KMS-11 (cell line): ENCODE measurements at regions not wholly inside any gene's neighbourhood (a gene's known extent, or its start where the extent isn't known, plus 50 kb on each side); places are given as distances from the start of the nearest gene placed in this dataset.

Experiments used
- H2AFZ ChIP-seq: fragments of 200-600 bp; sonication (generic); 2 replicates; pipeline ENCODE4 v1.6.1; 2016; ENCODE audit warnings: antibody characterized with exemption, mixed run types, low read depth
- H3K27ac ChIP-seq: fragments of 200-600 bp; sonication (generic); 2 replicates; pipeline ENCODE4 v1.6.1; 2016; ENCODE audit warnings: mild to moderate bottlenecking, mixed run types
- H3K27me3 ChIP-seq: fragments of 200-600 bp; sonication (generic); 2 replicates; pipeline ENCODE4 v1.6.1; 2017; ENCODE audit warnings: mild to moderate bottlenecking, low read depth, mixed run types, moderate library complexity; ENCODE audit not compliant: insufficient read depth
- H3K36me3 ChIP-seq: fragments of 200-600 bp; sonication (generic); 2 replicates; pipeline ENCODE4 v1.6.1; 2017; ENCODE audit warnings: mild to moderate bottlenecking, mixed run types; ENCODE audit not compliant: insufficient read depth
- H3K4me1 ChIP-seq: fragments of 200-600 bp; sonication (generic); 2 replicates; pipeline ENCODE4 v1.6.1; 2016; ENCODE audit warnings: mild to moderate bottlenecking, low read depth, mixed run types; ENCODE audit not compliant: poor library complexity, severe bottlenecking
- H3K4me2 ChIP-seq: fragments of 200-600 bp; sonication (generic); 2 replicates; pipeline ENCODE4 v1.7.0; 2016; ENCODE audit warnings: mild to moderate bottlenecking, mixed run types
- H3K4me3 ChIP-seq: fragments of 200-600 bp; sonication (generic); IDR thresholded peaks from 2 replicates; pipeline ENCODE4 v1.6.1; 2017; ENCODE audit warnings: low read depth, low read length, mixed read lengths; ENCODE audit not compliant: insufficient read depth
- H3K79me2 ChIP-seq: fragments of 200-600 bp; sonication (generic); 2 replicates; pipeline ENCODE4 v1.6.1; 2016; ENCODE audit warnings: low read depth, mixed run types; ENCODE audit not compliant: insufficient read depth
- H3K9ac ChIP-seq: fragments of 200-600 bp; sonication (generic); 2 replicates; pipeline ENCODE4 v1.6.1; 2016; ENCODE audit warnings: mild to moderate bottlenecking, mixed run types
- H4K20me1 ChIP-seq: fragments of 200-600 bp; sonication (generic); 2 replicates; pipeline ENCODE4 v1.6.1; 2016; ENCODE audit warnings: mild to moderate bottlenecking, mixed run types; ENCODE audit not compliant: insufficient read depth
- TF ChIP-seq, protein P1 (sequence below): fragments of 200-600 bp; sonication (generic); conservative IDR thresholded peaks from 2 replicates; pipeline ENCODE4 v1.6.1; 2017; ENCODE audit warnings: low read depth, mild to moderate bottlenecking, antibody characterized with exemption, low read length, moderate library complexity, mixed read lengths

GRCh38 chr7:35494407-35494806 is 200.5 kb downstream of the HERPUD2 start:
- H3K4me1 ChIP-seq = no peaks in the 10 kb centered on the region
- TF ChIP-seq, protein P1, sequence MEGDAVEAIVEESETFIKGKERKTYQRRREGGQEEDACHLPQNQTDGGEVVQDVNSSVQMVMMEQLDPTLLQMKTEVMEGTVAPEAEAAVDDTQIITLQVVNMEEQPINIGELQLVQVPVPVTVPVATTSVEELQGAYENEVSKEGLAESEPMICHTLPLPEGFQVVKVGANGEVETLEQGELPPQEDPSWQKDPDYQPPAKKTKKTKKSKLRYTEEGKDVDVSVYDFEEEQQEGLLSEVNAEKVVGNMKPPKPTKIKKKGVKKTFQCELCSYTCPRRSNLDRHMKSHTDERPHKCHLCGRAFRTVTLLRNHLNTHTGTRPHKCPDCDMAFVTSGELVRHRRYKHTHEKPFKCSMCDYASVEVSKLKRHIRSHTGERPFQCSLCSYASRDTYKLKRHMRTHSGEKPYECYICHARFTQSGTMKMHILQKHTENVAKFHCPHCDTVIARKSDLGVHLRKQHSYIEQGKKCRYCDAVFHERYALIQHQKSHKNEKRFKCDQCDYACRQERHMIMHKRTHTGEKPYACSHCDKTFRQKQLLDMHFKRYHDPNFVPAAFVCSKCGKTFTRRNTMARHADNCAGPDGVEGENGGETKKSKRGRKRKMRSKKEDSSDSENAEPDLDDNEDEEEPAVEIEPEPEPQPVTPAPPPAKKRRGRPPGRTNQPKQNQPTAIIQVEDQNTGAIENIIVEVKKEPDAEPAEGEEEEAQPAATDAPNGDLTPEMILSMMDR = no peak
- H3K36me3 ChIP-seq = no peaks in the 10 kb centered on the region

GRCh38 chr7:35492451-35493175 is 202.3 kb downstream of the HERPUD2 start:
- Histone ChIP-seq H3K4me1 (no peaks in the 10 kb centered on the region), H3K27ac (no peak overlapping the region), H3K4me3 (no peak overlapping the region), H3K79me2 (no peaks in the 10 kb centered on the region), H3K27me3 (no peaks in the 10 kb centered on the region), H2AFZ (no peak overlapping the region), H3K36me3 (no peaks in the 10 kb centered on the region), H3K9ac (no peak overlapping the region), H3K4me2 (no peak overlapping the region), H4K20me1 (no peaks in the 10 kb centered on the region)
- TF ChIP-seq, protein P1 = no peak

More at GRCh38 chr7:35494407-35494806, 200.5 kb downstream of the HERPUD2 start:
- Histone ChIP-seq H3K4me2 (no peak overlapping the region), H4K20me1 (no peaks in the 10 kb centered on the region), H3K9ac (no peak overlapping the region), H3K4me3 (no peak overlapping the region), H3K27ac (no peak overlapping the region), H2AFZ (no peak overlapping the region), H3K79me2 (no peaks in the 10 kb centered on the region), H3K27me3 (no peaks in the 10 kb centered on the region)

- H4K20me1 ChIP-seq = no peaks in the 10 kb centered on the region
- H3K4me1 ChIP-seq = no peaks in the 10 kb centered on the region
- no peak overlapping the region for H3K4me2 ChIP-seq
- no peak overlapping the region for H3K27ac ChIP-seq
- no peaks in the 10 kb centered on the region for H3K27me3 ChIP-seq
- no peak overlapping the region for H3K4me3 ChIP-seq
- TF ChIP-seq, protein P1 = no peak
- no peaks in the 10 kb centered on the region for H3K36me3 ChIP-seq
- no peak overlapping the region for H2AFZ ChIP-seq
- H3K79me2 ChIP-seq = no peaks in the 10 kb centered on the region
- H3K9ac ChIP-seq = no peak overlapping the region
Measured at GRCh38 chr7:35491233-35491632, 203.7 kb downstream of the HERPUD2 start.

GRCh38 chr7:35487841-35488240 is 207.1 kb downstream of the HERPUD2 start:
- H3K27me3 ChIP-seq = no peaks in the 10 kb centered on the region
- no peak overlapping the region for H3K4me3 ChIP-seq
- no peaks in the 10 kb centered on the region for H3K4me1 ChIP-seq
- TF ChIP-seq, protein P1 = no peak
- H3K36me3 ChIP-seq = no peaks in the 10 kb centered on the region
- H3K79me2 ChIP-seq = no peaks in the 10 kb centered on the region
- no peaks in the 10 kb centered on the region for H4K20me1 ChIP-seq
- H3K27ac ChIP-seq = no peak overlapping the region
- no peak overlapping the region for H3K4me2 ChIP-seq
- H2AFZ ChIP-seq = no peak overlapping the region
- no peak overlapping the region for H3K9ac ChIP-seq
